Activated CD8-positive, alpha-beta T cell treated with anti-CD3 and anti-CD28 coated beads for 36 hours (primary cell): ENCODE measurements at regions not wholly inside any gene's neighbourhood (a gene's known extent, or its start where the extent isn't known, plus 50 kb on each side); places are given as distances from the start of the nearest gene placed in this dataset.

ENCODE experiments used
- ATAC-seq: fragments of 200-7000 bp; cut with Tn5 transposase; one replicate; pipeline ENCODE4 v1.10.0; 2021; ENCODE audit warnings: mild to moderate bottlenecking, moderate library complexity
- CTCF ChIA-PET: fragments of 350-600 bp; sonication (Branson Sonifier 250); formaldehyde crosslinking; loops from one replicate; lab custom pipeline; 2021; ENCODE audit warnings: antibody characterized with exemption; lab: Charles Lee
- POLR2A ChIA-PET: fragments of 350-600 bp; sonication (Branson Sonifier 250); formaldehyde crosslinking; loops from one replicate; lab custom pipeline; 2021; ENCODE audit warnings: antibody characterized with exemption; lab: Charles Lee
- DNase-seq: peaks from one replicate; pipeline ENCODE4 v3.0.0-alpha.2; 2020
- H3K27ac Mint-ChIP-seq: one replicate; pipeline ENCODE4 v1.8.0; 2021; ENCODE audit warnings: mild to moderate bottlenecking, mixed read lengths
- H3K27me3 Mint-ChIP-seq: one replicate; pipeline ENCODE4 v1.8.0; 2021; ENCODE audit warnings: mixed read lengths
- H3K36me3 Mint-ChIP-seq: one replicate; pipeline ENCODE4 v1.8.0; 2021; ENCODE audit warnings: low read depth, mixed read lengths
- H3K4me1 Mint-ChIP-seq: one replicate; pipeline ENCODE4 v1.8.0; 2021; ENCODE audit warnings: low read depth, mixed read lengths
- H3K4me3 Mint-ChIP-seq: one replicate; pipeline ENCODE4 v1.8.0; 2021; ENCODE audit warnings: mild to moderate bottlenecking, moderate library complexity, mixed read lengths
- H3K9me3 Mint-ChIP-seq: one replicate; pipeline ENCODE4 v1.8.0; 2021; ENCODE audit warnings: mixed read lengths
- intact Hi-C: fragments of 100-400 bp; cut with micrococcal nuclease; formaldehyde crosslinking; loops from one replicate; pipeline ENCODE4 v1.10.0; 2022
- TF ChIP-seq, protein P1 (sequence below): fragments of 200-600 bp; IDR thresholded peaks from one replicate; pipeline ENCODE4 v1.8.0; 2022; ENCODE audit warnings: antibody characterized with exemption, mild to moderate bottlenecking

DNA sequence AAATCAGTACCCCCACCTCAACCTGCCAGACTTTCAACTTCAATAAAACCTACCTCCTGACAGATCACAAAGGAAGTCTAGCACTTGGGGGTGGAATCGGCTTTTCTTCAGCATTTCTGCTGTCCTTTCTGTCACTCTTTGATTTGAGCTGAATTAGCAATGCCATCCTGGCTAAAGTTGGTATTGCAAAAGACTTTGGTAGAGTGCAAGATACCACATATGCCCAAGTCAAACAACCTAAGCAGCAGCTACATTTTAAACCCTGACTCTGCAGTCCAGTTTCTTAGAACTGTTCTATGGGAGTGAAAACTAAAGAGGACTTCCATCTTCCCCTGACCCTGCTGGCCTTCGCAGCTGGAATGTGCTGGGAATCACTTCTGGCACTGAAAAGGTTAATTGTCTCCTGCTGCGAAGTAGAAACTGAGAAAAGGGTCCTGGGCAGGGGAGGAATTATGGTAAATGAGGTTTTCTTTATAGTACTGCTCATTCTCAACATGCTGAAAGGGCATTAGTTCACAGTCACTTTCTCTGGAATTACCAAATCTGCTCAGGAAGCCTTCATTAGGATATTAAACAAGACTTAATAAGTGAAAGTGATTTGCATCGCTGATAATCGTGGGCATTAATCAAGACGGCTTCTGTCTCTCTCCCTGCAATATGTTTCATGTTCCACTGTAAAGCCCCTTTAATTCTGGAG, 126.2 kb upstream of the SMYD2 start:
- H3K4me3 Mint-ChIP-seq = no peak overlapping the region
- intact Hi-C loops = no loop called here
- CTCF ChIA-PET = no interaction called here

DNA sequence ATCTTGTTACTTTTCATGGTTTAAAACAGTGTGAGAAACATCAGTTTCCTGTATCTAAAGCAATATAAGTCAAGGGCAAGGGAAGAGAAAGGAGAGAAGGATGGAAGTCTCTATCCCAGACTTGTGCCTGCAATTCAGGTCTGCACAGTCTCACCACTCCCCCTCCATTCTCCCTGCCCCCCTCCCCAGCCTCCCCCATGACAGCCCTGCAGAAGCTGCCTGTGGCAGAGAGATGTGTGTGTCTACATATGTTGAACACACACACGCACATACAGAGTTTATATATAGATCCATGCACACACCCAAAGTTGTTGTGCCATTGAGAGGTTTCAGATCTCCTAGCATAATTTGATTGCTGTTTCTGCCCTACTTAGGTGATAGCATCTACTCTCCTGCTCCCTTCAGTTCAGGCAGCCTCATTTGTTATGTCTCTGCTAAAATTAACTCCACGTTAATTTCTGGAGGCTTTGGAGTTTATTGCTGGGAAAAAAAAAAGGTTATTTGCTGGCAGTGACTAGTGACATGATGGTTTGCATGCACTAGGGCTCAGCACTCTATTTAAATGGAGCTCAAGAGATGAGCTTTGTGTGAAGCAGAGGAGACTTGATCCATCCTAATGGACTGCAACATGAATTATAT, 124.9 kb upstream of the SMYD2 start:
- POLR2A ChIA-PET = interaction anchor here (0.7 kb wide), 1 partner anchor 515 kb away, joined by 3 read pairs; no protein-coding TSS in a partner anchor
- Mint-ChIP-seq H3K36me3 (no peaks in the 10 kb centered on the region), H3K27me3 (peaks cover 3% of the 10 kb centered on the region), H3K4me3 (no peak overlapping the region), H3K9me3 (no peaks in the 10 kb centered on the region), H3K27ac (no peak overlapping the region), H3K4me1 (no peaks in the 10 kb centered on the region)
- no peak for ATAC-seq
- CTCF ChIA-PET = interaction anchor here (0.7 kb wide), 1 partner anchor 67 kb away, joined by 3 read pairs; no protein-coding TSS in a partner anchor
- DNase-seq = no peak
- intact Hi-C loops = no loop called here
- TF ChIP-seq, protein P1, sequence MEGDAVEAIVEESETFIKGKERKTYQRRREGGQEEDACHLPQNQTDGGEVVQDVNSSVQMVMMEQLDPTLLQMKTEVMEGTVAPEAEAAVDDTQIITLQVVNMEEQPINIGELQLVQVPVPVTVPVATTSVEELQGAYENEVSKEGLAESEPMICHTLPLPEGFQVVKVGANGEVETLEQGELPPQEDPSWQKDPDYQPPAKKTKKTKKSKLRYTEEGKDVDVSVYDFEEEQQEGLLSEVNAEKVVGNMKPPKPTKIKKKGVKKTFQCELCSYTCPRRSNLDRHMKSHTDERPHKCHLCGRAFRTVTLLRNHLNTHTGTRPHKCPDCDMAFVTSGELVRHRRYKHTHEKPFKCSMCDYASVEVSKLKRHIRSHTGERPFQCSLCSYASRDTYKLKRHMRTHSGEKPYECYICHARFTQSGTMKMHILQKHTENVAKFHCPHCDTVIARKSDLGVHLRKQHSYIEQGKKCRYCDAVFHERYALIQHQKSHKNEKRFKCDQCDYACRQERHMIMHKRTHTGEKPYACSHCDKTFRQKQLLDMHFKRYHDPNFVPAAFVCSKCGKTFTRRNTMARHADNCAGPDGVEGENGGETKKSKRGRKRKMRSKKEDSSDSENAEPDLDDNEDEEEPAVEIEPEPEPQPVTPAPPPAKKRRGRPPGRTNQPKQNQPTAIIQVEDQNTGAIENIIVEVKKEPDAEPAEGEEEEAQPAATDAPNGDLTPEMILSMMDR = no peak

More for the DNA sequence above, 126.2 kb upstream of the SMYD2 start:
- no peaks in the 10 kb centered on the region for H3K4me1 Mint-ChIP-seq
- no peaks in the 10 kb centered on the region for H3K9me3 Mint-ChIP-seq
- TF ChIP-seq, protein P1 = no peak
- POLR2A ChIA-PET = no interaction called here
- no peak for ATAC-seq
- H3K36me3 Mint-ChIP-seq = no peaks in the 10 kb centered on the region
- no peak for DNase-seq
- H3K27me3 Mint-ChIP-seq = peaks cover 3% of the 10 kb centered on the region
- H3K27ac Mint-ChIP-seq = no peak overlapping the region

DNA sequence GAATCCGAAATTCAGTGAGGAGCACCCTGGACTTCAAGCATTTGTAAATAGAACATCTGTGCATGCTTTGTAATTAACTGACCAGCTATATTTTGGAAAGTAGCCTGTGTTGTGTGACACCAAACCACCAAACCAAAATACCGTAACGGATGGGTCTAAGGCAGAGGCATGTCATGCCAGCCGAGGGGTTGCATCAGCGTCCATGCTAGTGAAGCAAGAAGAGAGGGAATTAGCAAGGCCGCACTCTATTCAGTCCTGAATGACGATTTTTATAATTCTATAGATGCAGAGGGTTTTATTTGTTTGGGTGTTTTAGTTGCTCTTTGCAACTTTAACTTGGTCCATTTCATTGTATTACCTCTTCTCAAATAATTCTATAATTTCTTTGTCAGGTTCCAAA, 116.8 kb upstream of the SMYD2 start:
- ChIA-PET CTCF (no interaction called here), POLR2A (interaction anchor here (1.1 kb wide), 1 partner anchor 11 kb away, joined by 3 read pairs; no protein-coding TSS in a partner anchor)
- no peak overlapping the region for H3K27ac Mint-ChIP-seq

DNA sequence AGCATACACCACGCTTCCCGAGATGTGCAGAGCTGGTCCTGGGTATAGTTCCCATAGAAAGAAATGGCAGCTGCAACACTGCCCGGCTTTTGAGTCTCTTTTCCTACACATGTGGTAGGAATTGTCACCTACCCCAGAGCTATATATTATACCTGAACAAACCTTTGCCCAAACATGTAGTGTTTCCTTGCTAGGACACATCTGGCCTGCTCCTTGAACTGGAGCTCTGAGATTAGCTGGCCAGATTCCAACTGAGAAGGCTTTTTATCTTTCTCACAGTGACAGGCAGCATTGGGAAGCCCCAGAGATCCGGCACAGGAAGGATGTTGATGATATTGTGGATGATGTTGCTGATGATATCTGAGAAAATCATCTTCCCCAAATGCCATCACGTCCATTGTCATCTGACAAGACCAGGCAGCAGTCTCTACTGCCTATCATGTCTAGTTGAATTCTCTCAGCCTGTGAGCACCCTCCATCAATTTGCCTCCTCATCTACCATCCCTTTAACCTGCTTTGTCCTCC, 115.0 kb upstream of the SMYD2 start:
- CTCF ChIA-PET = no interaction called here
- Mint-ChIP-seq H3K27me3 (peaks cover 8% of the 10 kb centered on the region), H3K9me3 (no peaks in the 10 kb centered on the region), H3K36me3 (no peaks in the 10 kb centered on the region), H3K4me3 (no peak overlapping the region), H3K27ac (no peak overlapping the region), H3K4me1 (no peaks in the 10 kb centered on the region)
- DNase-seq (no peak), ATAC-seq (no peak)
- intact Hi-C loops = no loop called here
- TF ChIP-seq, protein P1 = no peak
- POLR2A ChIA-PET = no interaction called here

More for the DNA sequence above, 116.8 kb upstream of the SMYD2 start:
- TF ChIP-seq, protein P1 = no peak
- intact Hi-C loops = no loop called here
- H3K4me1 Mint-ChIP-seq = no peaks in the 10 kb centered on the region
- H3K36me3 Mint-ChIP-seq = no peaks in the 10 kb centered on the region
- no peaks in the 10 kb centered on the region for H3K9me3 Mint-ChIP-seq
- DNase-seq (no peak), ATAC-seq (no peak)
- H3K4me3 Mint-ChIP-seq = no peak overlapping the region
- peaks cover 6% of the 10 kb centered on the region for H3K27me3 Mint-ChIP-seq
